Endothelial cell of umbilical vein (primary cell): ENCODE measurements at regions not wholly inside any gene's neighbourhood (a gene's known extent, or its start where the extent isn't known, plus 50 kb on each side); places are given as distances from the start of the nearest gene placed in this dataset.

Experiments
- BruUV-seq: library from RNA; stranded (reverse); fragments of 400-500 nt; replicated peaks from 2 replicates; lab custom pipeline; 2021; lab: Mats Ljungman, UMichigan
- CTCF ChIA-PET: fragments of 300-600, 350-600 bp; sonication (Branson Sonifier 250); formaldehyde crosslinking; loops from one replicate; lab custom pipeline; 2021; ENCODE audit warnings: antibody characterized with exemption, inconsistent platforms; lab: Charles Lee
- POLR2A ChIA-PET: fragments of 300-600, 350-600 bp; sonication (Branson Sonifier 250); formaldehyde crosslinking; loops from one replicate; lab custom pipeline; 2021; ENCODE audit warnings: antibody characterized with exemption, inconsistent platforms; lab: Charles Lee
- DNase-seq: peaks from one replicate; pipeline ENCODE4 v3.0.0-alpha.2; 2011; ENCODE audit warnings: low read depth, low spot score
- FAIRE-seq: peaks from 2 replicates; lab custom pipeline; 2011; peaks lifted over from hg19 to GRCh38; lab: Jason Lieb, UNC
- H2AFZ ChIP-seq: 2 replicates; pipeline ENCODE4 v1.6.0; 2012; ENCODE audit warnings: low read depth, low read length, control low read depth, inconsistent platforms
- H3K27ac ChIP-seq: 2 replicates; pipeline ENCODE4 v1.5.1; 2011; ENCODE audit warnings: low read depth, mild to moderate bottlenecking, control low read depth, low read length, moderate library complexity; ENCODE audit not compliant: insufficient read depth
- H3K27me3 ChIP-seq, 2 experiments: 2 replicates each; pipeline versions ENCODE4 v1.6.0 to v1.6.1; 2011; ENCODE audit warnings: low read length in 2 of 2, mixed read lengths in 1 of 2; ENCODE audit not compliant: control insufficient read depth in 2 of 2, insufficient read depth in 2 of 2
- H3K36me3 ChIP-seq, 2 experiments: 2 replicates in 1 of 2; 3 replicates in 1 of 2; pipeline ENCODE4 v1.5.1; 2011; ENCODE audit warnings: low read length in 2 of 2, mild to moderate bottlenecking in 1 of 2, moderate library complexity in 1 of 2; ENCODE audit not compliant: control insufficient read depth in 2 of 2, insufficient read depth in 2 of 2; ENCODE audit errors: extremely low read depth in 1 of 2
- H3K4me1 ChIP-seq: 3 replicates; pipeline ENCODE4 v1.5.1; 2011; ENCODE audit warnings: mild to moderate bottlenecking, low read length; ENCODE audit not compliant: control insufficient read depth, insufficient read depth; ENCODE audit errors: extremely low read depth
- H3K4me2 ChIP-seq: 2 replicates; pipeline ENCODE4 v1.6.1; 2011; ENCODE audit warnings: low read length, control low read depth, mixed read lengths; ENCODE audit not compliant: insufficient read depth
- H3K4me3 ChIP-seq, 3 experiments: fragments of 200-600 bp in 1 of 3; sonication (generic), shearing (Covaris generic) in 1 of 3; replicated peaks in 1 of 3; 2 replicates each; pipeline ENCODE4 v1.5.1; 2011 to 2016; ENCODE audit warnings: control low read depth in 3 of 3, low read length in 3 of 3, mild to moderate bottlenecking in 2 of 3, inconsistent platforms in 1 of 3, low read depth in 1 of 3, moderate library complexity in 1 of 3; ENCODE audit not compliant: insufficient read depth in 1 of 3
- H3K79me2 ChIP-seq: 2 replicates; pipeline ENCODE4 v1.6.0; 2012; ENCODE audit warnings: low read length, inconsistent platforms; ENCODE audit not compliant: control insufficient read depth, insufficient read depth
- H3K9ac ChIP-seq: replicated peaks from 2 replicates; pipeline ENCODE3; 2011; ENCODE audit warnings: low read length, control low read depth; ENCODE audit not compliant: insufficient read depth; ENCODE audit errors: extremely low read depth
- H3K9me1 ChIP-seq: replicated peaks from 3 replicates; pipeline ENCODE4 v1.6.0; 2011; ENCODE audit warnings: mild to moderate bottlenecking, low read length; ENCODE audit not compliant: control insufficient read depth, insufficient read depth; ENCODE audit errors: extremely low read depth
- H3K9me3 ChIP-seq: replicated peaks from 2 replicates; pipeline ENCODE4 v1.5.1; 2012; ENCODE audit warnings: low read length, inconsistent platforms; ENCODE audit not compliant: control insufficient read depth, insufficient read depth
- H4K20me1 ChIP-seq: replicated peaks from 2 replicates; pipeline ENCODE3; 2011; ENCODE audit warnings: mild to moderate bottlenecking, low read length; ENCODE audit not compliant: control insufficient read depth, insufficient read depth; ENCODE audit errors: extremely low read depth
- EZH2 ChIP-seq: IDR thresholded peaks from 2 replicates; pipeline ENCODE4 v1.6.1; 2012; ENCODE audit warnings: borderline replicate concordance, low read depth, mild to moderate bottlenecking, moderate library complexity, low read length, inconsistent platforms; ENCODE audit not compliant: severe bottlenecking
- FOS ChIP-seq: IDR thresholded peaks from 2 replicates; pipeline ENCODE4 v1.6.1; 2011; ENCODE audit warnings: mild to moderate bottlenecking, low read length, moderate library complexity, borderline replicate concordance; ENCODE audit not compliant: insufficient read depth
- GATA2 ChIP-seq: IDR thresholded peaks from 2 replicates; pipeline ENCODE4 v1.7.0; 2011; ENCODE audit warnings: low read depth, mild to moderate bottlenecking, moderate library complexity, mixed read lengths, low read length; ENCODE audit not compliant: insufficient read length, insufficient read depth
- JUN ChIP-seq: IDR thresholded peaks from 2 replicates; pipeline ENCODE4 v1.6.1; 2011; ENCODE audit warnings: borderline replicate concordance, low read depth; ENCODE audit not compliant: insufficient read length, insufficient read depth
- MYC ChIP-seq: IDR thresholded peaks from one replicate; pipeline ENCODE4 v1.6.1; 2011; ENCODE audit warnings: mild to moderate bottlenecking, low read depth, low read length
- POLR2A ChIP-seq: IDR thresholded peaks from 2 replicates; pipeline ENCODE4 v1.6.1; 2012; ENCODE audit warnings: low read depth, mild to moderate bottlenecking, control low read depth, low read length
- POLR2AphosphoS5 ChIP-seq: IDR thresholded peaks from 2 replicates; pipeline ENCODE4 v1.6.1; 2012; ENCODE audit warnings: low read depth, mild to moderate bottlenecking, control low read depth, low read length, moderate library complexity; ENCODE audit not compliant: insufficient read depth
- dilution Hi-C: fragments of 300-500 bp; cut with MboI; formaldehyde crosslinking; loops from one replicate; pipeline ENCODE4 v1.15.0; 2019; ENCODE audit warnings: low sequenced_read_pairs; ENCODE audit not compliant: extremely low pct_ligation_motif_present
- intact Hi-C: fragments of 100-400 bp; cut with micrococcal nuclease; formaldehyde crosslinking; loops from one replicate; pipeline ENCODE4 v1.10.0; 2022
- TF ChIP-seq, protein P1 (sequence below): IDR thresholded peaks from 2 replicates; pipeline ENCODE4 v1.6.1; 2011; ENCODE audit not compliant: insufficient read depth, insufficient read length
- TF ChIP-seq, protein P2 (sequence below), 2 donors: IDR thresholded peaks; 1 replicate in 1 of 2; 2 replicates in 1 of 2; pipeline ENCODE4 v1.5.1; 2011; ENCODE audit warnings: low read length in 2 of 2, mild to moderate bottlenecking in 2 of 2, moderate library complexity in 2 of 2, control low read depth in 1 of 2, inconsistent platforms in 1 of 2, low read depth in 1 of 2; ENCODE audit not compliant: insufficient read depth in 1 of 2; ENCODE audit errors: extremely low read depth in 1 of 2

DNA sequence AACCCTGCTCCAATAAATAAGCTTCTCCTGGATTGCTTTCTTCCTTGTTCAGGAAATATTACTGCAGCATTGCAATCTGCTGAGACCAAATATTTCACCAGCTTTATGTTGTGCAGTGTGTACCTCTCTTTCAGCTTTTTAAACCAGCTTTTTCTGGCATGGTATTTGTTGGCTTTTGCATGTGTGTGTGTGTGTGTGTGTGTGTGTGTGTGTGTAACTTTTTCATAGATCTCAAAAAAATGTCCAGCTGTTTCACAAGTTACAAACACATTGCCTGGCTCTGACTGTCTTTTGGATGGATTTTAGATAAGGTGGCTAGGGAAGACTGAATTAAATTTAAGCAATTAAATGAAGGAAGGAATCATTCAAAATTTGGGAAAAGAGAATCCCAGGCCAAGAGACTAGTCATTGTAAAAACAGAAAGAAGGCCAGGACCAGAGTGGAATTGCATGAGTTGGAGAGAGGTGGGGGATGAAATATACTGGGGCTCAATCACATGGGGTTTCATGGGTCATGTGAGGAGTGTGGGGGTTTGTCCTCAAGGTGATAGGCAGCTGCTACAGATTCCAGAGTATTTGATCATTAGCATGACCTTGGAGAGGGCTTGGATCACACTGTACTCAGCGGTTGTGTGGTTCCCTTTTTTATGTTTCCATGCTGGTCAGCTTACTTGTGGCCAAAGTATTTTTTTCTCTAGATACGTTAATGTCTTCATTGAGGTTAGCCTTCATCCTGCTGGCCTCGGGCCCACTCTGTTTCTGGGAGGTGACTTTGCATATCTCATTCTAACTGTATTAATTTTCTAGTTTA is 357.7 kb upstream of the BOD1L1 start:
- H3K4me1 ChIP-seq: no peaks in the 10 kb centered on the region
- no peaks in the 10 kb centered on the region for H4K20me1 ChIP-seq
- dilution Hi-C loops (no loop called here), intact Hi-C loops (no loop called here)
- no peaks in the 10 kb centered on the region for H3K36me3 ChIP-seq
- no peaks in the 10 kb centered on the region for H3K27me3 ChIP-seq
- no peak overlapping the region for H3K4me3 ChIP-seq
- DNase-seq: no peak
- no peak for FAIRE-seq
- ChIA-PET POLR2A (no interaction called here), CTCF (no interaction called here)
- no peak overlapping the region for H3K27ac ChIP-seq
- no peak overlapping the region for H2AFZ ChIP-seq
- no peak overlapping the region for H3K4me2 ChIP-seq
- no TSS peak for BruUV-seq
- H3K79me2 ChIP-seq: no peaks in the 10 kb centered on the region
- H3K9me3 ChIP-seq: no peaks in the 10 kb centered on the region
- TF ChIP-seq, protein P1, sequence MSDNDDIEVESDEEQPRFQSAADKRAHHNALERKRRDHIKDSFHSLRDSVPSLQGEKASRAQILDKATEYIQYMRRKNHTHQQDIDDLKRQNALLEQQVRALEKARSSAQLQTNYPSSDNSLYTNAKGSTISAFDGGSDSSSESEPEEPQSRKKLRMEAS: no peak
- TF ChIP-seq GATA2: no peak
- TF ChIP-seq EZH2: no peak
- TF ChIP-seq POLR2A: no peak
- TF ChIP-seq POLR2AphosphoS5: no peak
- TF ChIP-seq JUN: no peak
- no peak for TF ChIP-seq MYC
- no peak overlapping the region for H3K9ac ChIP-seq
- no peaks in the 10 kb centered on the region for H3K9me1 ChIP-seq

DNA sequence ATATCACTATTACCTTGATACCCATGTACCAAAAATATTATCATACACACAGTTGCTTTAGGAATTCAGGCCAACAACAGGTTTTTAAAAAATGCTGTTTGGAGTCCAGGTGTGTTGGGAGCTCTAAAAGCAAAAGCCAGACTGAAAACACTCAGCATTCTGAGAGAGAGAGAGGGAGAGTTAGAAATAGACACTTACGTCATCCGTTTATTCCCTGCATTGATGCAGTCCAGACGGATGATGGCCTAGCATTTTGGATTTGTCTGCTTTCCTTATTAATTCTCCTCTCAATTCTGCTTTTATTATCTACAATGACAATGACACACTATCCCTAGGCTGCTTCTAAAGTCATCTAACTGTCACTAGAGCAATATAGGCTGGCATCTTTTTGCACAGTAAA is 358.3 kb upstream of the BOD1L1 start:
- H2AFZ ChIP-seq: no peak overlapping the region
- H3K4me3 ChIP-seq: no peak overlapping the region
- H4K20me1 ChIP-seq: no peaks in the 10 kb centered on the region
- dilution Hi-C loops: no loop called here
- H3K9me3 ChIP-seq: no peaks in the 10 kb centered on the region
- no peak overlapping the region for H3K9ac ChIP-seq
- BruUV-seq: no TSS peak
- no peaks in the 10 kb centered on the region for H3K4me1 ChIP-seq
- H3K36me3 ChIP-seq: no peaks in the 10 kb centered on the region
- FAIRE-seq: no peak
- DNase-seq: no peak
- H3K27ac ChIP-seq: no peak overlapping the region
- intact Hi-C loops: no loop called here
- no peaks in the 10 kb centered on the region for H3K9me1 ChIP-seq
- POLR2A ChIA-PET: no interaction called here
- no peaks in the 10 kb centered on the region for H3K27me3 ChIP-seq
- no peak overlapping the region for H3K4me2 ChIP-seq
- TF ChIP-seq POLR2AphosphoS5 (no peak), FOS (no peak), EZH2 (no peak), POLR2A (no peak), GATA2 (no peak), MYC (no peak), JUN (no peak)
- TF ChIP-seq, protein P2, sequence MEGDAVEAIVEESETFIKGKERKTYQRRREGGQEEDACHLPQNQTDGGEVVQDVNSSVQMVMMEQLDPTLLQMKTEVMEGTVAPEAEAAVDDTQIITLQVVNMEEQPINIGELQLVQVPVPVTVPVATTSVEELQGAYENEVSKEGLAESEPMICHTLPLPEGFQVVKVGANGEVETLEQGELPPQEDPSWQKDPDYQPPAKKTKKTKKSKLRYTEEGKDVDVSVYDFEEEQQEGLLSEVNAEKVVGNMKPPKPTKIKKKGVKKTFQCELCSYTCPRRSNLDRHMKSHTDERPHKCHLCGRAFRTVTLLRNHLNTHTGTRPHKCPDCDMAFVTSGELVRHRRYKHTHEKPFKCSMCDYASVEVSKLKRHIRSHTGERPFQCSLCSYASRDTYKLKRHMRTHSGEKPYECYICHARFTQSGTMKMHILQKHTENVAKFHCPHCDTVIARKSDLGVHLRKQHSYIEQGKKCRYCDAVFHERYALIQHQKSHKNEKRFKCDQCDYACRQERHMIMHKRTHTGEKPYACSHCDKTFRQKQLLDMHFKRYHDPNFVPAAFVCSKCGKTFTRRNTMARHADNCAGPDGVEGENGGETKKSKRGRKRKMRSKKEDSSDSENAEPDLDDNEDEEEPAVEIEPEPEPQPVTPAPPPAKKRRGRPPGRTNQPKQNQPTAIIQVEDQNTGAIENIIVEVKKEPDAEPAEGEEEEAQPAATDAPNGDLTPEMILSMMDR (IDR thresholded peaks at IDR 0.05; ENCODE audit: extremely low read depth in 1 of 2, insufficient read depth in 1 of 2, low read depth in 1 of 2, low read length in 2 of 2): no peak
- TF ChIP-seq, protein P1: no peak
- H3K79me2 ChIP-seq: no peaks in the 10 kb centered on the region
- CTCF ChIA-PET: no interaction called here
